PC-3 (cell line): ENCODE measurements at regions not wholly inside any gene's neighbourhood (a gene's known extent, or its start where the extent isn't known, plus 50 kb on each side); places are given as distances from the start of the nearest gene placed in this dataset.

Experiments used
- EZH2 ChIP-seq: fragments of 300-600 bp; sonication (generic); IDR thresholded peaks from one replicate; pipeline ENCODE4 v1.6.1; 2017; ENCODE audit warnings: antibody characterized with exemption, mild to moderate bottlenecking, low read length; ENCODE audit not compliant: unreplicated experiment
- EZH2phosphoT487 ChIP-seq: fragments of 300-600 bp; sonication (generic); IDR thresholded peaks from 2 replicates; pipeline ENCODE4 v1.6.1; 2018; ENCODE audit warnings: mild to moderate bottlenecking, antibody characterized with exemption, low read length, borderline replicate concordance
- TF ChIP-seq, protein P1 (sequence below): fragments of 300-600 bp; sonication (generic); conservative IDR thresholded peaks from 2 replicates; pipeline ENCODE4 v1.5.1; 2017; ENCODE audit warnings: antibody characterized with exemption, low read depth, mild to moderate bottlenecking, low read length

- TF ChIP-seq, protein P1, sequence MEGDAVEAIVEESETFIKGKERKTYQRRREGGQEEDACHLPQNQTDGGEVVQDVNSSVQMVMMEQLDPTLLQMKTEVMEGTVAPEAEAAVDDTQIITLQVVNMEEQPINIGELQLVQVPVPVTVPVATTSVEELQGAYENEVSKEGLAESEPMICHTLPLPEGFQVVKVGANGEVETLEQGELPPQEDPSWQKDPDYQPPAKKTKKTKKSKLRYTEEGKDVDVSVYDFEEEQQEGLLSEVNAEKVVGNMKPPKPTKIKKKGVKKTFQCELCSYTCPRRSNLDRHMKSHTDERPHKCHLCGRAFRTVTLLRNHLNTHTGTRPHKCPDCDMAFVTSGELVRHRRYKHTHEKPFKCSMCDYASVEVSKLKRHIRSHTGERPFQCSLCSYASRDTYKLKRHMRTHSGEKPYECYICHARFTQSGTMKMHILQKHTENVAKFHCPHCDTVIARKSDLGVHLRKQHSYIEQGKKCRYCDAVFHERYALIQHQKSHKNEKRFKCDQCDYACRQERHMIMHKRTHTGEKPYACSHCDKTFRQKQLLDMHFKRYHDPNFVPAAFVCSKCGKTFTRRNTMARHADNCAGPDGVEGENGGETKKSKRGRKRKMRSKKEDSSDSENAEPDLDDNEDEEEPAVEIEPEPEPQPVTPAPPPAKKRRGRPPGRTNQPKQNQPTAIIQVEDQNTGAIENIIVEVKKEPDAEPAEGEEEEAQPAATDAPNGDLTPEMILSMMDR: no peak
- TF ChIP-seq EZH2: no peak
- TF ChIP-seq EZH2phosphoT487: no peak
These were observed 51.4 kb upstream of the DAB2IP start for GRCh38 chr9:121599872-121600585.
